Left cardiac atrium (tissue), 4 donors: ENCODE measurements at regions not wholly inside any gene's neighbourhood (a gene's known extent, or its start where the extent isn't known, plus 50 kb on each side); places are given as distances from the start of the nearest gene placed in this dataset.
"Not testable (repeated sequence)": the region's sequence is repeated elsewhere in the genome, so short reads cannot be mapped to it uniquely, and the experiment has no call there.

Experiments
- ATAC-seq, 2 donors: fragments of 200-7000 bp; cut with Tn5 transposase; one replicate each; pipeline ENCODE4 v1.9.1; 2020; ENCODE audit warnings: mild to moderate bottlenecking in 2 of 2, moderate library complexity in 2 of 2
- DNase-seq: peaks from one replicate; pipeline ENCODE4 v3.0.0-alpha.2; 2020
- intact Hi-C, 2 donors: fragments of 100-400 bp; cut with DNase I; formaldehyde crosslinking; loops; one replicate each; pipeline versions ENCODE4 v1.14.1 to v1.15.1; 2022 to 2023
- donor health status: DM: no; HTN: yes; CAD: no.
- donor health status: DM: no; HTN: yes; CAD: no; lungs with severe emphysema.
- donor health status: DM: yes; HTN: yes; CAD: no.
- donor health status: Dilated cardiomyopathy.

DNA sequence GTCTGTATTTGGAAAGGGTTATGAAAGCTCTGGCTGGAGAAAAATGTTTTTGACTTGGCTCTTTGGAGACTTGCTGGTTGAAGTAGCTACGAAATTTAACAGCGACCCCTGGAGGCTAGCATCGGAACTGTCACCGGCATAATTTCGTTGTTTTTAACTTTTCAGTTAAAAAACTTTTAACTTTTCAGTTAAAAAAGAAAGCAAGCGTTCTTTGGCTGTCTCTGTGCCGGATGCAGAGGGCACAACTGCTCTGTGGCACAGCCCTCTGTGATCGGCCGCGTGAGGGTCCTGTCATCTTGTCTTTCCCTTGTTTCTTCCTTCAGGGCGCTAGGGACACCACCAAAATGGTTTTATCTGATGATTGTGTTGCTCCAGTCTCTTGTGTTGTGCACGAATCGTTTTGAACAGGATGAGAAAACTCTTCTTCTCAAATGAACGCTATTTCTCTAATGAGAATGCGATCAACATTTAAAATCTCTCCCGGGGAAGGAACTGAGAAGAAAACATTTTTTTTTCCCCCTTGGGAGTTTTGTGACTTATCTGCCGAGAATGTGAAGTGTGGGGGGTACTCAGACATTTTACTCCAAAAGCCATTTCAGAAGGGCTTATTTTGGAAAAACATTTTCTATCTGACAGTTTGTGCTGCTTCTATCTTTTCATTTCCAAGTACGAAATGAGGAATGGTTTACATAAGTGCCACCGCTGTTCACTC is 57.1 kb downstream of the ADCYAP1 start:
- DNase-seq: peak; percentile 25
- intact Hi-C loops: loop anchor here (5.0 to 10.0 kb wide), 2 partner anchors 87 to 94 kb away; no protein-coding TSS in a partner anchor
- ATAC-seq: peak; percentile 42 to 53

- intact Hi-C loops: loop anchor here (5.0 to 10.0 kb wide), 2 partner anchors 88 to 96 kb away; no protein-coding TSS in a partner anchor
- ATAC-seq (no peak), DNase-seq (no peak)
Observed at GRCh38 chr18:963276-963675, 58.6 kb downstream of the ADCYAP1 start.

GRCh38 chr18:965921-966758 is 61.5 kb downstream of the ADCYAP1 start:
- intact Hi-C loops: loop anchor here in 1 of 2 donors (10.0 kb wide), 1 partner anchor 91 kb away; no protein-coding TSS in a partner anchor
- no peak for DNase-seq
- ATAC-seq: no peak

DNA sequence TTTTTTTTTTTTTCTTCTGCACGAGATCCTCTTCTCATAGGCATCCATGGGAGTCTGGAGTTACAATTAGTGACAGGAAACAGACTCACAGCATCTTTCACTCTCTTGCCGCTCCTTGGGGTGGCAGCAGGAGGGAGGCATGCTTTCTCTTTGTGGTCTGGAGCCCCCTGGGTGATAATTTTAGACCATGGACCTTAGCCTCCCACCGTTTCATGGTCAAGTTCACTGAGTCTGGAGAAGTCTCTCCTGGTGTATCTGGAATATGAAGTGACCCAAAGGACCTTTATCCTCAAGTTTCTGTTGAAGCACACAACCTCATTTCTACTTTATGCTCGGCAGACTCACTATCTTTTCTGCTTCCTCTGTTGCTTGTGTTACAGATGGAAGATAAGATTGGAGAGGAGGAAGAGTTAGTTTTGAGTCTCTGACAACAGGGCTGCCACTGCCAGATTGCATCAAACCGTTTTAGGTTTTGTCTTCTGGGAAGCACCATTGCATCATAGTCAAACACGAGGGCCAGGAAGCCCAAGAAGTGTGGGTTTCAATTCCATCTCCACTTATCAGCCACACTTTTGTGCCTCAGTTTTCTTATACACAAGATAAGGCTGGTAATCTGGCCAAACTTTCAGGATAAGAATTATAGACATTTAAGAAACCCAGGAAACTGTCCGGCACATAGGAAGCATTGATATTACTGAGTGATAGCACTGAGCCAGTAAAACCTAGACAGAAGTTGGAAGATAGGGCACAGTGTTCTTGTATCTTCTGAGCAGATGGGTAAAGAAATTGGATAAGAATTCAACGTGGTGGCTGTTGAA is 62.3 kb downstream of the ADCYAP1 start:
- ATAC-seq: no peak
- no peak for DNase-seq
- intact Hi-C loops: loop anchor here in 1 of 2 donors (10.0 kb wide), 1 partner anchor 92 kb away; no protein-coding TSS in a partner anchor

GRCh38 chr18:968910-969309 is 64.2 kb downstream of the ADCYAP1 start:
- intact Hi-C loops: loop anchor here in 1 of 2 donors (10.0 kb wide), 1 partner anchor 94 kb away; no protein-coding TSS in a partner anchor
- not testable (repeated sequence) for DNase-seq, ATAC-seq

- not testable (repeated sequence) for DNase-seq, ATAC-seq
- intact Hi-C loops: loop anchor here in 1 of 2 donors (10.0 kb wide), 1 partner anchor 95 kb away; no protein-coding TSS in a partner anchor
Observed at GRCh38 chr18:969311-969710, 64.6 kb downstream of the ADCYAP1 start.

- intact Hi-C loops, DNase-seq, ATAC-seq: not testable (repeated sequence)
Observed at GRCh38 chr18:974606-975005, 69.9 kb downstream of the ADCYAP1 start.

DNA sequence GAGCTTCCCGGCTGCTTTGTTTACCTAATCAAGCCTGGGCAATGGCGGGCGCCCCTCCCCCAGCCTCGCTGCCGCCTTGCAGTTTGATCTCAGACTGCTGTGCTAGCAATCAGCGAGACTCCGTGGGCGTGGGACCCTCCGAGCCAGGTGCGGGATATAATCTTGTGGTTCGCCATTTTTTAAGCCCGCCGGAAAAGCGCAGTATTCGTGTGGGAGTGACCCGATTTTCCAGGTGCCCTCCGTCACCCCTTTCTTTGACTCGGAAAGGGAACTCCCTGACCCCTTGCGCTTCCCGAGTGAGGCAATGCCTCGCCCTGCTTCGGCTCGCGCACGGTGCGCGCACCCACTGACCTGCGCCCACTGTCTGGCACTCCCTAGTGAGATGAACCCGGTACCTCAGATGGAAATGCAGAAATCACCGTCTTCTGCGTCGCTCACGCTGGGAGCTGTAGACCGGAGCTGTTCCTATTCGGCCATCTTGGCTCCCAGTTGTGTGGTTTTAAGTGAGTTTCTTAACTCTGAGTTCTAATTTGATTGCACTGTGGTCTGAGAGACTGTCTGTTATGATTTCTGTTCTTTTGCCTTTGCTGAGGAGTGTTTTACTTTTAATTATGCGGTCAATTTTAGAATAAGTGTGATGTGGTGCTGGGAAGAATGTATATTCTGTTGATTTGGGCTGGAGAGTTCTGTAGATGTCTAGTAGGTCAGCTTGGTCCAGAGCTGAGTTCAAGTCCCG is 71.9 kb downstream of the ADCYAP1 start:
- DNase-seq, ATAC-seq, intact Hi-C loops: not testable (repeated sequence)

- DNase-seq, ATAC-seq, intact Hi-C loops: not testable (repeated sequence)
Observed at GRCh38 chr18:977327-977726, 72.7 kb downstream of the ADCYAP1 start.

DNA sequence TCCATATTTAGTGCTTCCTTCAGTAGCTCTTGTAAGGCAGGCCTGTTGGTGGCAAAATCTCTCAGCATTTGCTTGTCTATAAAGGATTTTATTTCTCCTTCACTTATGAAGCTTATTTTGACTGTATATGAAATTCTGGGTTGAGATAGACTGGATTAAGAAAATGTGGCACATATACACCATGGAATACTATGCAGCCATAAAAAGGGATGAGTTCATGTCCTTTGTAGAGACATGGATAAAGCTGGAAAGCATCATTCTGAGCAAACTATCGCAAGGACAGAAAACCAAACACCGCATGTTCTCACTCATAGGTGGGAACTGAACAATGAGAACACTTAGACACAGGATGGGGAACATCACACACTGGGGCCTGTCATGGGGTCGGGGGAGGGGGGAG is 73.1 kb downstream of the ADCYAP1 start:
- DNase-seq, ATAC-seq, intact Hi-C loops: not testable (repeated sequence)

GRCh38 chr18:980586-980985 is 75.9 kb downstream of the ADCYAP1 start:
- ATAC-seq (no peak), DNase-seq (no peak)
- intact Hi-C loops: no loop called here

- intact Hi-C loops: no loop called here
- ATAC-seq (peak in 1 of 2 donors; percentile 62), DNase-seq (no peak)
Observed at GRCh38 chr18:984004-984403, 79.3 kb downstream of the ADCYAP1 start.

DNA sequence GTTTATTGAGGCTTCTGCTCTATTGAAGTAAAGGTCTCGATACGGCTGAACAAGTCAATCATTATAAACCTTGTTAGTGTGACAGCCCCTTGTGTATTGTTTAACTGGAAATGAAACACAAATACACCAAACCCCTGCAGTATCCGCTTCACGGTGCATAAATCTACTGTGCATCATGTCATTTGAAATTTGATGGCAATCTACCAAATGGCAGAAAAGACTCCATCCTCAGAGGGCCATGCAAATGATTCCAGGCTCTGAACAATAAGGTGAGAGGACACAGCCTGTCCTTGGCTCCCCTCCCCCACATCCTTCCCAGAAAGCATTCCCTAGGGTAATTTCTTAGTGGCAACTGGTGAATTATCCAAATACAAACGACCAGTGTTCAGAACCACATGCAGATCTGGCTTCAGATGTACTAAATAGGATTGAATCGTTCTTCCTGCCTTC is 80.6 kb downstream of the ADCYAP1 start:
- ATAC-seq: peak in 1 of 2 donors; percentile 41

GRCh38 chr18:986051-986450 is 81.4 kb downstream of the ADCYAP1 start:
- ATAC-seq (no peak), DNase-seq (no peak)
- intact Hi-C loops: no loop called here

More for the DNA sequence above, 80.6 kb downstream of the ADCYAP1 start:
- no peak for DNase-seq
- intact Hi-C loops: no loop called here

GRCh38 chr18:986552-986951 is 81.9 kb downstream of the ADCYAP1 start:
- ATAC-seq: no peak
- DNase-seq: no peak
- intact Hi-C loops: no loop called here

DNA sequence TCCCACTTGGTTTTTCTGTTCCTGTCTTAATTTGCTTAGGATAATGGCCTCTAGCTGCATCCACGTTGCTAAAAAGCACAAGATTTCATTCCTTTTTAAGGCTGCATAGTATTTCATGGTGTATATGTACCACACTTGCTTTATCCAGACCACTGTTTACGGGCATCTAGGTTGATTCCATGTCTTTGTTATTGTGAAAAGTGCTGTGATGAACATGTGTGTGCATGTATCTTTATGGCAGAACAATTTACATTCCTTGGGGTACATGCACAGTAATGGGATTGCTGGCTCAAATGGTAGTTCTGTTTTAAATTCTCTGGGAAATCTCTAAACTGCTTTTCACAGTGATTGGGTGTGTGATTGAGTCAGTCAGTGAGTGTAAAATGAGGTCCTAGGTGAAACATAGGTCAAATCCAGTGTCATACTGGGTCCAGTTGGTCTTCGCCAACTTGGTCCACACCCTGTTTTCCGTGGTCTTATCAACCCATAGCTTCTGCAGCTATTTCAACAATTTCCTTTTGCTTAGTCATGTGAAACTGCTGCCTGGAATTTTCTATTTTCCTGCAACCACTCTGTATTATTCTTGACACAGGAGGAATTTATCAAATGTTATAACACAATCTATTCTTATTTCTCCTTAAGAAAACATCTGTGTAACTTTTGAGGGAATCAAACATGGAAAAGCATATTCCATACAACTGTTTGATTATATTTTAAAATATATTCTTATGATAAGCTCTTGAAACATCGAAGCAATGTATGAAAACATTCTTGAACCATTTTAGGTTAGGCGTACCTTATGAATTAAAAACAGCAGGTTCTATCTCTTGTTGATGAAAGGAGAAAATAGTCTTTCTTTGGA is 82.9 kb downstream of the ADCYAP1 start:
- DNase-seq (peak; percentile 34), ATAC-seq (peak; percentile 82 to 97)
- intact Hi-C loops: no loop called here

DNA sequence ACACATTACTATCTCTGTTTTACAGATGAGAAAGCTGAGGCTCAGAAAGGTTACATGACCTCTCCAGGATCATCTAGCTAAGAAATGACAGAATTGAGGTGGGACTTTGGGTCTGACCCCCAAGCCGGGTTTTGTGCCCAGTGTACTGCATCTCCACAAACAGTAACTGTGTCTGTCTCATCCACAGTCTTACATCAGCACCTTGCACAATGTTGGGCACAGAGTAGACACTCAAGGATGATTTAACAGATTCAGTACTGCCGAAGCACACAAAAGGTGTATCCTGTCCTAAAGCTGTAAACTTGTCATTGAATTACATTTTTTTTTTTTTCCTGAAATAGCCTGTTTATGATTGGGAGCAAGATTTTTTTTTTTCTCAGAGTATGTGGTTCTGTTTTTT is 84.8 kb downstream of the ADCYAP1 start:
- no peak for ATAC-seq
- DNase-seq: no peak
- intact Hi-C loops: no loop called here
